ENCODE measurements at regions not wholly inside any gene's neighbourhood (a gene's known extent, or its start where the extent isn't known, plus 50 kb on each side); places are given as distances from the start of the nearest gene placed in this dataset.
A peak's percentile ranks its signal among the peaks of the same experiment; 100 is the strongest.
"Not testable (repeated sequence)": the region's sequence is repeated elsewhere in the genome, so short reads cannot be mapped to it uniquely, and the experiment has no call there.

GRCh38 chr7:409339-410281 is 110.0 kb downstream of the PDGFA start:
- no peaks in the 10 kb centered on the region for H3K9me3 ChIP-seq (replicated peaks)
- intact Hi-C loops (cut with micrococcal nuclease), result no loop called here
- H3K27ac ChIP-seq (replicated peaks), result no peak overlapping the region
- peak; percentile 6 for DNase-seq
- TF ChIP-seq CTCF (IDR thresholded peaks at IDR 0.05; ENCODE audit: borderline replicate concordance), result no peak
- peaks cover 64% of the 10 kb centered on the region for H3K27me3 ChIP-seq (ENCODE audit: low read depth)
- H3K36me3 ChIP-seq, result no peaks in the 10 kb centered on the region
- no peak overlapping the region for H3K4me3 ChIP-seq
- H3K4me1 ChIP-seq, result no peaks in the 10 kb centered on the region

- H3K36me3 ChIP-seq, result no peaks in the 10 kb centered on the region
- peaks cover 56% of the 10 kb centered on the region for H3K27me3 ChIP-seq (ENCODE audit: low read depth)
- intact Hi-C loops (cut with micrococcal nuclease), result no loop called here
- no peak overlapping the region for H3K27ac ChIP-seq (replicated peaks)
- no peaks in the 10 kb centered on the region for H3K9me3 ChIP-seq (replicated peaks)
- peak; percentile 9 for DNase-seq
- TF ChIP-seq CTCF (IDR thresholded peaks at IDR 0.05; ENCODE audit: borderline replicate concordance), result no peak
- no peak overlapping the region for H3K4me3 ChIP-seq
- no peaks in the 10 kb centered on the region for H3K4me1 ChIP-seq
These were observed 109.2 kb downstream of the PDGFA start for GRCh38 chr7:410395-410910.

- H3K36me3 ChIP-seq; H3K27ac ChIP-seq (replicated peaks); H3K9me3 ChIP-seq (replicated peaks); H3K4me1 ChIP-seq; intact Hi-C loops (cut with micrococcal nuclease); H3K4me3 ChIP-seq: not testable (repeated sequence)
- H3K27me3 ChIP-seq (ENCODE audit: low read depth), result peaks cover 49% of the 10 kb centered on the region
- DNase-seq, result peak; percentile 6
These were observed 108.5 kb downstream of the PDGFA start for GRCh38 chr7:411116-411515.

GRCh38 chr7:411677-412312 is 107.9 kb downstream of the PDGFA start:
- intact Hi-C loops (cut with micrococcal nuclease), result no loop called here
- H3K9me3 ChIP-seq (replicated peaks), result no peaks in the 10 kb centered on the region
- DNase-seq, result peak; percentile 6
- no peak for TF ChIP-seq CTCF (IDR thresholded peaks at IDR 0.05; ENCODE audit: borderline replicate concordance)
- H3K27me3 ChIP-seq (ENCODE audit: low read depth), result peaks cover 44% of the 10 kb centered on the region
- H3K27ac ChIP-seq (replicated peaks), result no peak overlapping the region
- no peaks in the 10 kb centered on the region for H3K4me1 ChIP-seq
- no peaks in the 10 kb centered on the region for H3K36me3 ChIP-seq
- H3K4me3 ChIP-seq, result no peak overlapping the region

GRCh38 chr7:412313-412710 is 107.3 kb downstream of the PDGFA start:
- Histone ChIP-seq H3K36me3 (no peaks in the 10 kb centered on the region), H3K27ac (replicated peaks) (no peak overlapping the region), H3K27me3 (ENCODE audit: low read depth) (peaks cover 39% of the 10 kb centered on the region), H3K4me3 (no peak overlapping the region), H3K9me3 (replicated peaks) (peaks cover 5% of the 10 kb centered on the region), H3K4me1 (no peaks in the 10 kb centered on the region)
- intact Hi-C loops (cut with micrococcal nuclease), result no loop called here
- no peak for TF ChIP-seq CTCF (IDR thresholded peaks at IDR 0.05; ENCODE audit: borderline replicate concordance)
- peak; percentile 4 for DNase-seq
